GM21381 (cell line): ENCODE measurements at regions not wholly inside any gene's neighbourhood (a gene's known extent, or its start where the extent isn't known, plus 50 kb on each side); places are given as distances from the start of the nearest gene placed in this dataset.

Experiments used
- ATAC-seq: cut with Tn5 transposase; IDR thresholded peaks from one replicate; pipeline ENCODE4 v1.9.1; 2021; ENCODE audit warnings: mild to moderate bottlenecking, moderate library complexity; ENCODE audit not compliant: unreplicated experiment

GRCh38 chr2:145617420-145617819 is 1097.5 kb upstream of the ZEB2 start:
- ATAC-seq = no peak

- ATAC-seq = no peak
Observed at GRCh38 chr2:145615626-145616025, 1095.7 kb upstream of the ZEB2 start.

DNA sequence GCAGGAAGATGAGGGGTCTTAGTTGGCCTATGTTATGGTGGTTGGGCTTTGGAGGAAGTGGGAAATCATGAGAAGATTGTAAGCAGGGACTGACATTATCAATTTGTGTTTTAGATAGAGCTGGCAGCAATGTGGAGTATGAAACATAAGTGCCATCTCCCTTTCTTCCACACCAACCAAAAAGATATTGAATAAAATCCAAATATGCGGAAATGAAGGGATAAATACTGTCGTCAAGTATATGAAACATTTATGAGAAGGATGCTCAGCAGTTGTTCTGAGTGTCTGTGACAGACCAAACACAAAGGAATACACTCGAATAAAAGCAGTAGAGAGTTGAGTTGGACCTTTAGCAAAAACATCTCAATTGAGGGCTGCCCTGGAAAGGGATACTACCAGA is 1090.0 kb upstream of the ZEB2 start:
- ATAC-seq = no peak

- no peak for ATAC-seq
Observed at GRCh38 chr2:145601361-145601925, 1081.5 kb upstream of the ZEB2 start.

DNA sequence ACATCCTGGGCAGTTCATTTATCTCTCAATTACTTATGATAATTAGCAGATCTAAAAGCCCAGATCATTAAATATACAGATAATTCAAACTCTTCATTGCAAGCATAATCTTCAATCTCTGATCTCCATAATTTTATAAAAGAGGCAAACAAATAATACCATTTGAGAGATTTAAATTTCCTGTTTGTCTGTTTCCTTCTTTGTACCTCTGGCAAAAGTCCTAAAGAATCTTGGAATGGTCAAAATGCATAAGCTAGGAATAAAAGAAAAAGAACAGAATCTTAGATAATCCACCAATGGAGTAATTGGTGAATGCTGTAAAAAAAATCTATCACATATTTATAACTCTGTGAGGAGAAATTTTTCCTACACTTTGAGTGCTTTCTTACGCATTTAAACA is 1080.9 kb upstream of the ZEB2 start:
- no peak for ATAC-seq

GRCh38 chr2:145599756-145600155 is 1079.8 kb upstream of the ZEB2 start:
- ATAC-seq = no peak

DNA sequence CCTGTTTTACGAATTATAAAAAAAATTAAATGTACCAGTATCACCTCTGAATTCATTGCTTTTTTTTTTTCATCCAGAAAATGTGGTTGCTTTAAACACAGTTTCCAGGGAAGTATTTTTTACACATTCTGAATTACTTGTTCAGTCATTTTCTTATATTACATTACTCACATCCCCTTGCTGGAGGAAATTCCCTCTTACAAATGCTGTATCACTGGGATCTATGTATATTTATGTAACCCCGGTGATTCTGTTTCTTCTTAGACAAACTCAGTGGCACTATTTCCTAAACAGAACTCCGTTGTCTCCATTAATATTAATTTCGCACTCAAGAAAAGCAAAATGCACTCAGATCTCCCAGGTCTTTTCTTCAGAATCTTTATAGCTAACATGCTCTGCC is 1078.5 kb upstream of the ZEB2 start:
- ATAC-seq = no peak

DNA sequence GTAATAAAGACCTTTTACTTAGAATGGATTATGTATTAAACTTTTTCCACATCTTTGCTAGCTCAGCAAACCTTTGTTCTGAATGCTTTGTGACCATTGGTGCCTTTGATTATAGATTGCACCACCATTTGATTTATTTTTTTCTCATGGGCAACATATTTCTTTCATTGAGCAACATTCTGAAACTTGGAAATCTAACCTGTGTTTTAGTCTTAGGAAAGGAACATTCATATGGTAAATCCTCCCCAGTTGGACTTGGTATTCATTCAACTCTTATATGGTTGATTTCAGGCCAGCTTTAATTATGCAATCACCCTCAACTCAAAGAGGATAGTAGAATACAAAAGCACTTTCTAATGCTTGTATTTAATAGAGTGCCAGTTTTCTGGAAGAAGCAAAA is 1077.9 kb upstream of the ZEB2 start:
- ATAC-seq = no peak

- no peak for ATAC-seq
Observed at GRCh38 chr2:145597006-145597405, 1077.1 kb upstream of the ZEB2 start.

GRCh38 chr2:145596416-145596815 is 1076.5 kb upstream of the ZEB2 start:
- no peak for ATAC-seq

DNA sequence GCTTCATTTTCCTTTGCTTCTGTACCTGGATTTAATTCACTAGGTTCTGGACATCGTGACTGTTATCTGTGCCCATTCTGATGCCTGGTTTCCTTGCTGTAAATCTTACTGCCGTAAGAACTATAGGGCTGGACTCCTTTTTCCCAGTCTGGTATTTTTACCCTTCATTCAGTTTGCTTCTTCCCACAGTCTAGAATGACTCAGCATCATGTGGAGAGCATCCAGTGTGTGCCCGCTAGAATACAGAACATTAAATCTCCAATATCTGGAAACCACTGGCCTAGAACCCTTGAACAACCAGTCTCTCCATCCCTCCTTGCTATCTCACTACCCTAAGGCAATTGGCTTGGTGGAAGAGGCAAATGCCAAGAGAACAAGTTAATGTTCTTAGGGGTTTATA is 1075.4 kb upstream of the ZEB2 start:
- no peak for ATAC-seq

GRCh38 chr2:145593991-145594614 is 1074.2 kb upstream of the ZEB2 start:
- ATAC-seq = no peak

- peak; percentile 38 for ATAC-seq
Observed at GRCh38 chr2:145593280-145593679, 1073.4 kb upstream of the ZEB2 start.

DNA sequence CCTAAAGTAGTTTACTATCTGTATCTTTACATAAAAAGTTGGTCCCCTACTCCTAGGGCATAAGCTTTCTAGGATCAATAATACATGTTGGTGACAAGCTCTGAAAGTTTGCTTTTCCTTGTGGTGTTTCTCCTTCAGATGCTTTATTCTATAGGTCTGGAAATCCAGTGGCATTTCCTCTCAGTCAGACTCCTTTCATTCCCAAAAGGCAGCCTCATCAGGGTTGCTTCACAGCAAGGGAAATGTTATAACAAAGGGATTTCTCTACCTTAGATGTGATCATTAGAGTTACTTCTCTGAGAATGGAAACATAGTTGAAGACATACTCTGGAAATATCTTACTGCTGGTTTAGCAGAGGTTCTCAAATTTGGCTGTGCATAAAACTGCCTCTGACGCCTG is 1072.4 kb upstream of the ZEB2 start:
- no peak for ATAC-seq

- ATAC-seq = no peak
Observed at GRCh38 chr2:145591109-145591809, 1071.3 kb upstream of the ZEB2 start.

DNA sequence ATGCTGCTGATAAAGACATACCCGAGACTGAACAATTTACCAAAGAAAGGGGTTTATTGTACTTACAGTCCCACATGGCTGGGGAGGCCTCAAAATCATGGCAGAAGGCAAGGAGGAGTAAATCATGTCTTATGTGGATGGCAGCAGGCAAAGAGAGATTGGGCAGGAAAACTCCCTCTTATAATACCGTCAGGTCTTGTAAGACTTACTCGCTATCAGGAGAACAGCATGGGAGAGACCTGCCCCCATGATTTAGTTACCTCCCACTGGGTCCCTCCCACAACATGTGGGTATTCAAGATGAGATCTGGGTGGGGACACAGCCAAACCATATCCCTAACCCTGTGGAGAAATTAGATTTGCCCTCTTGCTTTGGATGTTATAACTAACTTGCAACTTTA is 1068.0 kb upstream of the ZEB2 start:
- ATAC-seq = no peak

GRCh38 chr2:145584353-145584752 is 1064.4 kb upstream of the ZEB2 start:
- no peak for ATAC-seq

- ATAC-seq = no peak
Observed at GRCh38 chr2:145573608-145574007, 1053.7 kb upstream of the ZEB2 start.

DNA sequence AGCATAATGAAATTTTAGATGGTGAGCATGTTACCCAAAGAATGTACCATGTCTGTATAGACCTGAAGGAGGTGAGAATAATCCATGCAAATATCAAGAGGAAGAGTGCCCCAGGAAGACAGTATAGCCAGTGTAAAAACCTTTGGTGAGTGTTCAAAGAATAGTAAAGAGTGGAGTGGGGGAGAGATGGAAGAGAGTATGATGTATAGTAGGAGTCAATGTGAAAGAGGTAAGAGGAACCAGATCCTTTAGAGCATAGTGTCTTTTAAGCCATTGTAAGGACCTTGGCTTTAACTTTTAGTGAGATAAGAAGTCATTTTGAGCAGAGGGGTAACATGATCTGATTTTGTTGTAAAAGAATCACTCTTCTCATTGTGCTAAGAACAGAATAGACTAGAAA is 1052.3 kb upstream of the ZEB2 start:
- no peak for ATAC-seq

DNA sequence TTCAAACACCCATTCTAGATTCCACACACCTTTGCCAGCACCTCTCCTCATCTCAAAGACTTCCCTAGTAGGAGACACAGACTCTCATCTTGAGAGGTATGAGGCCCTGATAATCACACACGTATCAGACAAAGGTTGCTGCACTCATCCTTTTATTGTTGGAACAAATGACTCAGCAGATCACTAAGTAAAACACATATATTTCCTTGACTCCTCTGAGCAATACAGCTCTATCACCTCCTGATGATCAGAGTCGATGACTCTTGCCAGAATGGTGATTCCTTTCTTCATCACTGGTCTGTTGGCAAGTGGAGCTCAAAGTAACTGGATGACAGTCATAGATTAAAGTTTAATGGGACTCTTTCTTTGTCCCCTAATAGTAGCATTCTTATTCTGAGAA is 1049.2 kb upstream of the ZEB2 start:
- no peak for ATAC-seq

- ATAC-seq = no peak
Observed at GRCh38 chr2:145563741-145564615, 1044.1 kb upstream of the ZEB2 start.

DNA sequence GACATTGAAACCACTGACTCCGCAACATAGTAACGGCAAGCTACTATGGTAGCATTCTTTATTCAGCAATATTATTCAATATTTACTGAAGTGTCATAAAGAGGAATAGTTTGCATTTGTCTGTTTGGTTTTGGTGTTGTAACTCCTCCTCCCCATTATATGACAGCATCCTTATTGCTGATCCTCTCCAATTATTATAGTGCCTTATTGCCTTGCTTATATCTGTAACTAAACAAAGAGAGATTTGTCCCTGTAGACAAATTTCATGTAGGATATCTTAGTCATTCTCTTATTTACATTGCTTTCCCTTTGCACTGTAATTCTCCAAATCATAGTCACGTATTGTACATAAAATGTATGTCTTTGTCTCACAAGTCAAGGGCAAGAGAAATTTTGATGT is 1041.2 kb upstream of the ZEB2 start:
- no peak for ATAC-seq
